ENCODE measurements at regions not wholly inside any gene's neighbourhood (a gene's known extent, or its start where the extent isn't known, plus 50 kb on each side); places are given as distances from the start of the nearest gene placed in this dataset.

GRCh38 chr1:185427776-185428175 lies 110.7 kb upstream of the IVNS1ABP start:
- no peak for DNase-seq

GRCh38 chr1:185427264-185427663 lies 110.2 kb upstream of the IVNS1ABP start:
- no peak for DNase-seq

- DNase-seq = no peak
These were observed 109.8 kb upstream of the IVNS1ABP start for GRCh38 chr1:185426848-185427247.

- no peak for DNase-seq
These were observed 108.1 kb upstream of the IVNS1ABP start for GRCh38 chr1:185425163-185425562.

GRCh38 chr1:185421485-185422107 lies 104.6 kb upstream of the IVNS1ABP start:
- no peak for DNase-seq

- DNase-seq = no peak
These were observed 103.6 kb upstream of the IVNS1ABP start for GRCh38 chr1:185420588-185421081.

- no peak for DNase-seq
These were observed 102.7 kb upstream of the IVNS1ABP start for GRCh38 chr1:185419718-185420117.

- DNase-seq = no peak
These were observed 101.4 kb upstream of the IVNS1ABP start for GRCh38 chr1:185418472-185418871.

GRCh38 chr1:185412385-185413087 lies 95.5 kb upstream of the IVNS1ABP start:
- DNase-seq = no peak

- peak; percentile 91 for DNase-seq
These were observed 92.9 kb upstream of the IVNS1ABP start for GRCh38 chr1:185409763-185410528.

- DNase-seq = no peak
These were observed 92.3 kb upstream of the IVNS1ABP start for GRCh38 chr1:185409345-185409744.

GRCh38 chr1:185408700-185409270 lies 91.7 kb upstream of the IVNS1ABP start:
- DNase-seq = no peak

- DNase-seq = no peak
These were observed 89.6 kb upstream of the IVNS1ABP start for GRCh38 chr1:185406691-185407009.

GRCh38 chr1:185406006-185406690 lies 89.1 kb upstream of the IVNS1ABP start:
- DNase-seq = no peak

- no peak for DNase-seq
These were observed 88.0 kb upstream of the IVNS1ABP start for GRCh38 chr1:185404907-185405568.

- no peak for DNase-seq
These were observed 87.2 kb upstream of the IVNS1ABP start for GRCh38 chr1:185404291-185404690.

- DNase-seq = no peak
These were observed 85.9 kb upstream of the IVNS1ABP start for GRCh38 chr1:185402930-185403329.

GRCh38 chr1:185401019-185401418 lies 84.0 kb upstream of the IVNS1ABP start:
- no peak for DNase-seq

- DNase-seq = no peak
These were observed 83.0 kb upstream of the IVNS1ABP start for GRCh38 chr1:185400052-185400451.

GRCh38 chr1:185398599-185398998 lies 81.6 kb upstream of the IVNS1ABP start:
- DNase-seq = no peak

- DNase-seq = no peak
These were observed 81.0 kb upstream of the IVNS1ABP start for GRCh38 chr1:185398022-185398421.

- no peak for DNase-seq
These were observed 80.1 kb upstream of the IVNS1ABP start for GRCh38 chr1:185397183-185397582.
